ENCODE measurements at regions not wholly inside any gene's neighbourhood (a gene's known extent, or its start where the extent isn't known, plus 50 kb on each side); places are given as distances from the start of the nearest gene placed in this dataset.

DNA sequence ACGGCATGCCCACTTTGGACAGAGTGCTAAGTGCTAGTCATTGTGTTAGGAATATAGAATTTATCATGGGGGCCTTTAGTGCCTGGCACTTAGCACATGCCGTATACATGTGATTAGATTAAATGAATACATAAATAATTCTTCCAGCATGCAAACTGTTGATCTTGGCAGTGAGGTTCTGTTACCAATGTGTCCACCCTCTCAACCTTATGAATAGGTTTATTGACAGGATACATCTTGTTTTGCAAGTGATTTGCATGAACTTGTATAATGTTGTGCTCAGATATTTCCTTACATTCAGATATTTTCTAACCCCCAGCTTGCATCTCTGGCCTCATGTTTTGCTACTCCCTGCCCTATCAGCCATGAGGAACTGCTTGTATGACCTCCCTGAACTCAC lies 60.3 kb upstream of the ZNF648 start:
- no peak for DNase-seq (ENCODE audit: low read depth)

DNA sequence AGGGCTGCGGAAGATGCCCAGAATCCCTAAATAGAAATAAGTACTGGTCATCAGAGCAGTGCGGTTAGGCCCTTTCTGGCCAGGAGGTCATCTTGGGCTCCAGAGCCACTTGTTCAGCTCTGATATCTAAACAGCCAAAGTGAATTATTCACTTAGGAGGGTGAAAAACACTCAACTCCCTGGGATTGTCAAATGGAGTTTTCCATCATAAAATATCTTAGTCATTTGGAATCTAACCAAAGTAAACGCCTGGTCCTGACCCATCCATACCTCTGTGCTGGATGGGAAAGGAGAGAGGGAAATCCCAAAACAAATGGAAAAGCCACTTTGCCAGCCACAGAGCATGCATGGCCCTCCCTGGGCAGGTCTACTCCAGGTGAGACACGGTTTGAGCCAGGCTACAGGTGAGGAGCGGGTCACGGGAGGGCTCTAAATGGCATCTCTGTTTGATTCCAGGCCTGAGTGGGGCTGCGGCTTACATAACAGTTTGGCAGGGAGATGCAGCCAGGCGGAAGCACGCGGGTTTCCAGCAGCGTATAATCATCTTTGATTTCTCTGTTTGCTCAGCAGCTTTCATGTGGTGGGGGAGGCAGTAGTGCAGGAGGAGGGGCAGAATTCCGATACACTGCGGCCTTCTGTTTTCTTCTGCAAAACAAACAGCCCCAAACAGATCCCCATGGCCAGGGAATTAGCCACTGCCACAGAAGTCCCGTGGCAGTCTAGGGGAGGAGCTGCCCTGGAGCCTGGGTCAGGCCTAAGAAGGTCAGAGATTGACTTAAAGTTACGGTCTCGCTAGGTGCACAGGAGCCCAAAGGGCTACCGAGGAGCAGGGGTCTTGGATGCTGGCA lies 59.1 kb upstream of the ZNF648 start:
- DNase-seq (ENCODE audit: low read depth), result no peak

- no peak for DNase-seq (ENCODE audit: low read depth)
Measured at GRCh38 chr1:182119631-182120030, 58.1 kb upstream of the ZNF648 start.

- DNase-seq (ENCODE audit: low read depth), result no peak
Measured at GRCh38 chr1:182118851-182119250, 57.3 kb upstream of the ZNF648 start.

DNA sequence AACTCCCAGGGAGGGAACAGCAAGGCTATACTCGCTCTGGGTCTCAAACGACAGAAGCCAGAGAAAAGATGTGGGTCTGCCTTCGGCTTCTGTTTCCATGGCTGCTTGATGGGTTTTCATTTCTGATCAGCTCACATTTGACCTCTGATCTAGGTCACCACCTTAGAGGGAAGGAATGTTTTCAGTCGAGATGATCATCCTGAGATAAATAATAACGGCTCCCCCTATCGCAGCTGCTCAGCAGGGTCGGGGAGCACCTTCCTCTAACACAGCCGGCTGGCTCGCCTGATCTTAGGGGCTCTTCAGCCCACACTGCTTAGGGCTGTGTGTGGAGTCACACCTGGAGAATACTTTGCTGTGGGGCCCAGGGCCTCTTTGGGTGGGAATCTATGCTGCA lies 53.1 kb upstream of the ZNF648 start:
- DNase-seq (ENCODE audit: low read depth), result no peak

GRCh38 chr1:182113879-182114626 lies 52.5 kb upstream of the ZNF648 start:
- no peak for DNase-seq (ENCODE audit: low read depth)

DNA sequence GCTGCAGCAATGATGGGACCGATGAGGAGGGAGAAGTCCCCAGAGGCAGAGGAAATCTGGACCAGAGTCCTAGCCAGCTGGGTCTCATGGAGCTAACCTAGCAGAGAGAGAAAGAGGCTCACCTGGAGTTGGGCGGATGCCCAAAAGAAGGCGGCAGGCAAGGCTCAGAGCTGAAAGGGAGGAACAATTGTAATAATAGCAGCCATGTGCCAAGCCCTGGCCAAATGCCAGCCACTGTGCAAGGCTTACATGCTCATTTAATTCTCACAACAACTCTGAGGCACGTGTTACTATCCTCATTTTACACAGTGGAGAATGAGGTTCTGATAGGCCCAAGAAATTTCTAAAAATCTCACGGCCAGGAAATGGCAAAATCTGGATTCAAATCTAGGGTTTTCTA lies 50.0 kb upstream of the ZNF648 start:
- DNase-seq (ENCODE audit: low read depth), result no peak
